HG03571 (cell line): ENCODE measurements at regions not wholly inside any gene's neighbourhood (a gene's known extent, or its start where the extent isn't known, plus 50 kb on each side); places are given as distances from the start of the nearest gene placed in this dataset.
"Not testable (repeated sequence)": the region's sequence is repeated elsewhere in the genome, so short reads cannot be mapped to it uniquely, and the experiment has no call there.

Experiments
- ATAC-seq: cut with Tn5 transposase; IDR thresholded peaks from one replicate; pipeline ENCODE4 v1.9.1; 2021; ENCODE audit not compliant: unreplicated experiment

DNA sequence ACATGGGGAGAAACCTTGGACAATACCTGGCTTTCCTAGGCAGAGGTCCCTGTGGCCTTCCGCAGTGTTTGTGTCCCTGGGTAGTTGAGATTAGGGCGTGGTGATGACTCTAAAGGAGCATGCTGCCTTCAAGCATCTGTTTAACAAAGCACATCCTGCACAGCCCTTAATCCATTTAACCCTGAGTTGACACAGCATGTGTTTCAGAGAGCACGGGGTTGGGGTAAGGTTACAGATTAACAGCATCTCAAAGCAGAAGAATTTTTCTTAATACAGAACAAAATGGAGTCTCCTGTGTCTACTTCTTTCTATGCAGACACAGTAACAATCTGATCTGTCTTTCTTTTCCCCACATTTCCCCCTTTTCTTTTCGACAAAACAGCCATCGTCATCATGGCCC, 244.7 kb upstream of the PRKCQ start:
- ATAC-seq, result not testable (repeated sequence)

DNA sequence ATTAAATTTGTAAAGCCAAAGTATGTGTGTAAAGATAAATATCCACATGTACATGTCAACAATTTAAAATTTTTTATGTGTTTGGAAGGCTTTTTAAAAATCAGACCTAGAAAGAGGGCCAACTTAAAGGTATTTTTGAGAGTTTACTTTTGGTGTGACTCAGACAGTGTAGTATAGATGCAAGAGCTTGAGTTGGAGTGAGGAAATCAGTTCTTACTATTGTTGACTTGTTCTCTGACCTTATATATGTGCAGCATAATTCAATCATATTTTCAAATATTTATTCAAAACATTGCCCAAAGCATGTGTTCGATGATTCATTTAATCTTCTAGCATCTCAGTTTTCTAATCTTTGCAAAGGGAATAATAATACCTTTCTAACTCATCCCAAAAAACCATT, 243.7 kb upstream of the PRKCQ start:
- no peak for ATAC-seq

DNA sequence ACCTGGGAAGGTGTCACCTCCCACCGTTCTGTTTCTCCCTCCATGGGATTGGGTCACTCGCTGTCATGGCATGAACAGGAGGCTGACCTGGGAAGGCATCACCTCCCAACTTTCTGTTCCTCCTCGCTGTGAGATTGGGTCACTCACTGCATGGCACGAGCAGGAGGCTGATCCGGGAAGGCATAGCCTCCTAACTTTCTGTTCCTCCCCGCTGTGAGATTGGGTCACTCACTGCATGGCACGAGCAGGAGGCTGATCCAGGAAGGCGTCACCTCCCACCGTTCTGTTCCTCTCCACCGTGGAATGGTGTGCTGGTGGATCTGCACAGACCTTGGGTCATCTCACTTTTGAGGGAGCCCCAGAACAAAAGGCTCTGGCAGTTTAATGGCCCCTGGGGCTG, 239.2 kb upstream of the PRKCQ start:
- ATAC-seq, result no peak

DNA sequence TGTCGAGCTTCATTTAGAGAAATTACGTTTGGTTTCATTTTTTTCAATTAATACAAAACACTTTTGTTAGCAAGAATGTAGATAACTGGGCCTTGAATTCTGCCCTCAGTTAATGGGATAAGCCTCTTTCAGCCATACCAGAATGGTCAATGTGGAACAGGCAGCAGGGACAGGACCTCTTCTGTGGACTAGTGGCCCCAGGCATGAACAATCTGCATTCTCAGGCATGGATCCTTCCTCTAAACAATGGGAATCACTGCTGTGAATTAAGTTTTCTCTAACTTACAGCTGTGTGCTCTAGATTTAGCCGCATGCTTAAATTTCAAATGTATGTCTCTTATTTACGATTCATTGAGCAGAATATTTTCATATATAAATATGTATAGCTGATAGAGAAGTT, 237.7 kb upstream of the PRKCQ start:
- ATAC-seq, result no peak

DNA sequence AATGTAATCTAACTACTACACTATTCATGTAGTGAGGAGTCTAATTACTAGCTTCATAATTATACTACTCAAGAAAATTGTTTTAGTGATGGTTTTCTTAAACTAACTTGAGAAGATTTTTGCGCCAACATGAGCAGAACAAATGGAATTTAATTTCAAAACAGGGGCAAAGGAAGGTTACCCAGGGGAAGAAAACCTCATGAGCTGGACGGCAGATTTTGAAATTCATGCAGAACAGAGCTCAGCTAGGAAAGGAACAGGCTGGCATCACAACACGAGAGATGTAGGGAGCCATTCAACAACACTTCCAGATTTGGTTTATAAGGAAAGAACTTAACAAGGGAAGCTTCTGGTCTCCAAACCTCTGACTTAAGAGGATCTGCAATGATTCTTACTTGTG, 235.3 kb upstream of the PRKCQ start:
- ATAC-seq, result no peak

DNA sequence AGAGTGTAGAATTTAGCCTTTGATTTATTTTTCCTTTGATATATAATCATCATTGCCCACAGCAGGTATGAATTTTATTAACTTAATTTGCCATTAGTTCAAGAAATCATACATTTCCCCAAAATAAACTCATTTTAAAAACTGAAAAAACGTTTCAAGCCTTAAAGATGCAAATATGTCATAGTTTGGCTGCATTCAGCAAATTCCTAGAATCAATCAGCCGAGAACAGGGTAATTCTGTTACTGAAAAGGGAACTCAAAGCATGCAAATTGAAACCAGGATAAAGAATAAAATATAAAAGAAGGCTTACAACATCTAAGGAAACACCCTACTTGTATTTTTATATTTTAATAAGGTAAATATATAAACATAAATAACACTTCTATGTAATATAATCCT, 233.8 kb upstream of the PRKCQ start:
- ATAC-seq, result no peak

DNA sequence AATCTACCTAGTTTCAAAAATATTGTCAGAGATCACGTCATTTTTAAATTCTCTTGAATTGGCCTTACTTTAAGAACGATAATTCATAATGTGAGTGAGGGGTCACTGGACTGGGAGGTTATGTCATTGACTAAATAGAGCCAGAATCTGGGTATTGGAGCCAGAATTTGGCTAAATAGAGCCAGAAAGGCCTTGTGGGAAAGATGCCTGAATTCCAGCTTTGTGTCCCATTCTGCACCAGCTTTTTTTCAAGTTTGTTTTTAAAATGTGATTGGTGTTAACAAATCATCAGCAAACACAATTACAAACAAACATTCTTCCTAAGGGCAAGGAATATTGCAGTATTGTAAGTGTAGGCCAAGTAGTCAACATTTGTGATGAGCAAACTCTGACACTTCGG, 233.2 kb upstream of the PRKCQ start:
- ATAC-seq, result no peak

DNA sequence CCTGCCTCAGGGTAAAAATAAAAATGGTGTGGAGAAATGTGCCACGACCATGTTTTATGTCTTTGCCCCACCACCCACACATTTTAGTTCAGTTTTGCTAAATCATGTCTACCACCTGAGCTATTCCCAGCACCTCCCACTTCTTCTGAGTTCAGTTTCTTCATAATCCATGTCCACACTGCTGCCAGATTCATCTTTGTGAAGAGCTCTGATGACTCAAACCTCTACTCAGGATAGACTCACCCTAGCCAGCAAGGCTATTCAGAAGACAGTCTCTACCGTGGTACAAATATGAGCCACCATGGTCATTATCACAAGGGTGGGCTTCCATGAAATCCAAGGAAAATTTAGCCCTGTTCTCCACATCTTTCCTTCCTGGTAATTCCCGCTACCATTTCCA, 231.1 kb upstream of the PRKCQ start:
- ATAC-seq, result no peak

DNA sequence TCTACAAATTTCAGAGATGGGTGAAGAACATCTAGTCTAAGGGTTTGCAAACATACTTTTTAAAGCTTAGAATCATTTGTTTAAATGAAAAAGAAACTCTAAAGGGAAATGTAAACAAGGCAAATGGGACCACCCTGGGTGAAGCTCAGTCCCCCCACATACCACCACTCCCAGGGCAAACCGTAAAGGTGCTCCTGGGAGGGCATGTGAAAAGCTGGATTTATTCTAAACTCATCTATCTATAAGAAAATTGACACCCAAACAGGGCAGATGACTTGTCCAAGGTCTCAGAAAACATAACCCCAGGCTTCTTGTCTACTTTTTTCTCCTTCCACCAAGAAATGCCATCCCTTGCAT, 223.3 kb upstream of the PRKCQ start:
- no peak for ATAC-seq

DNA sequence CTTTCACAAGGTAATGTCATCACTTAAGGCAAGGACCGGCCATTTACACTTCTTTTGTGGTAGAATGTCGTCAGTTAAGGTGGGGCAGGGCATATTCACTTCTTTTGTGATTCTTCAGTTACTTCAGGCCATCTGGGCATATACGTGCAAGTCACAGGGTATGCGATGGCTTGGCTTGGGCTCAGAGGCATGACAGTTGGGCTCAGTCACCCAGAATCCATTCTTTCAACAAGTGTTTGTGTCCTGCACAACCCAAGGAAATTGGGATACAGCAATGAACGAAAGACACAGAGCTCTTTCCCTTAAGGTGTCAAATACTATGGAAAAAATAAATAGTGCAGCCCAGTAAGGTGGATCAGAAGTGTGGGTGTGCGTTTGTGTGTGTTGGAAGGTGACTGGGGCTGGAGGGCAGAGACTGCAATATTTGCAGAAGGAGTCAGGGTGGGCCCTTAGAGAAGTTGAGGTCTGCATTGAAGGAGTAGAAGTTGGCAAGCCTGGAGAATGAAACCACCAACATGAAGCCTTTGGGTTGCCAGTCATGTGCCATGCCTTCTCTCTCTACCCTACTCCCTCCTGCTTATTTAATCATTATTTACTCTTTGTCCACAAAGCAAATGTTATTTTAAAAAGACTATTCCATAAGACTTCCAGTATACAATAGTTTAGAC, 222.8 kb upstream of the PRKCQ start:
- no peak for ATAC-seq

DNA sequence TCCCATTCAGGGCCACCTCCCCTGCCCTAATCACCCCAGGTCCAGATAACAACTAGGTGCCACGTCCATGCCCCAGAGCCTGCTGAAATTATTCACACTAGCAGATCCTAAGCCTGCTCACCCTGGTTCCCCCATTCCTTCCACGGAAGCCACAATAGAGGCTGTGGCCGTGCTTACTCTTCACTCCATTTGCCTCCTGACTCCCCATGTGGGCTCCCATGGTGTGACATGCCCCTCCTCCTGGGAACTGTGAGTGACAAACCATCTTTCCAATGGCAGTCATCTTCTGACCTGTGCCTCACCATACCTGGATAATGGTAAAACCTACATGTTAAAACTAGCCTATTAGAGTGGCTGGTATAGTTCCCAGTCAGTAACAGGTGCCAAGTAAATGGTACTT, 216.2 kb upstream of the PRKCQ start:
- no peak for ATAC-seq

DNA sequence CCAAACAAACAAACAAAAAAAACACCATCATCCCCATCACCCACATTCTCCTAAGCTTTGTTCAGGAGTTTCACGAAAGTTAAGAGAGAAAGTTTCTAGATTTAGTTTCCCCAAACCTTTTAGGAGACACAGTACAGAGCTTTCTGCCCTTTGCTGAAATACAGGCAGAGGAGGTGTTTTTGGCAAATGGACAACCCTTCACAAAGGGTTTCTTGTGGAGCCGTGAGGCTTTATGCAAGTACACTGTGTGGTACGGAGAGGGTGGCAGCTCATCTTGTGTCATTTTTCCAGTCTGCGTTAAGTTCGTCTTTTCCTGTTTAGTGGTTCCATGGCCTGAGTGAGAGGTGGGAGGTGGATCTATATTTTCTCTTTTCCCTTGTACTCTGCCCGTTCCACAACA, 215.5 kb upstream of the PRKCQ start:
- ATAC-seq, result no peak

DNA sequence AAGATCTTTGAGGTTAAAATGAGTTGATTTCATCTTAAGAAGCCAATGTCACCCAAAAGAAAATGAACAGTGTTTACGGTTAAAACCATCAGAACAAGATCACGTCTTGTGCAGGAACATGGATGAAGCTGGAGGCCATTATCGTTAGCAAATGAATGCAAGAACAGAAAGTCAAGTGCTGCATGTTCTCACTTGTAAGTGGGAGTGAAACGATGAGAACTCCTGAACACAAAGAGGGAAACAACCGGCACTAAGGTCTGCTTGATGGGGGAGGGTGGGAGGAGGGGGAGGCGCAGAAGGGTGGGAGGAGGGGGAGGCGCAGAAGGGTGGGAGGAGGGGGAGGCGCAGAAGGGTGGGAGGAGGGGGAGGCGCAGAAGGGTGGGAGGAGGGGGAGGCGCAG, 214.8 kb upstream of the PRKCQ start:
- not testable (repeated sequence) for ATAC-seq

DNA sequence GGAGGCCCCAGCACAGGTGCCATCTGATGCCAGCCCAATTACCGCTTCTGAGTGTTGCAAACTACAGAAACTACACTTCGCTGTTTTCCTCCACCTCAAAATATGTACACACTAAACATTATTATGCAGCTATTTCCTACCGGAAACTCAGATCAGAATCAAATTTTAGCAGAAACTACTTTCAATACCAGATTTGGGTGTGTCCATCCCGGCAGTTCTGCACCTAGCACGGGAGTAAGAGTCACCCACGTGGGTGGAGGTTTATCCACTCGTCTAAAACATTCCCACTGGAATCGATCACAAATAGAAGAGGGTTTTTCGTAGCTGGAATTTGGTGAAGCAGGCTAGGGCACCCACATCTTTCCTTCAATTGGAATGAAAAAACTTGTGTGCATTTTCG, 214.4 kb upstream of the PRKCQ start:
- no peak for ATAC-seq

DNA sequence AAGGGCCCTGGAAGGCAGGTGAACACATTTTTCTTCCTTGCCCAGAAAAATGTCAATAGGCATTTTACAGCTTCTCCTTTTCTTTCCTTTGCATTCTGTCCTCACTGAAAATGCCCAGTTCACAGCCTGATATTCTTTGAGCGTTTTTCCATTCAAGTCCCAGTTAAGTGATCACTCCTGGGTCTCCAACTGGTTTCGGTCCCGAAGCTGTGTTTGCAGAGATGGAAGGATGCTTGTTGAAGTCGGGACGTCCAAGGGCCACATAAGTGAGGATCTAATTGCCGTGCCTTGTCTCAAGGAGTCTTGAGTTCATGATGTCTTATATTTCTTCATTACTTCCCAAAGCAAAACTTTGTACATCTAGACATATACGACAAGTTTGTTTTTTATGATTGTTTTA, 208.7 kb upstream of the PRKCQ start:
- no peak for ATAC-seq

DNA sequence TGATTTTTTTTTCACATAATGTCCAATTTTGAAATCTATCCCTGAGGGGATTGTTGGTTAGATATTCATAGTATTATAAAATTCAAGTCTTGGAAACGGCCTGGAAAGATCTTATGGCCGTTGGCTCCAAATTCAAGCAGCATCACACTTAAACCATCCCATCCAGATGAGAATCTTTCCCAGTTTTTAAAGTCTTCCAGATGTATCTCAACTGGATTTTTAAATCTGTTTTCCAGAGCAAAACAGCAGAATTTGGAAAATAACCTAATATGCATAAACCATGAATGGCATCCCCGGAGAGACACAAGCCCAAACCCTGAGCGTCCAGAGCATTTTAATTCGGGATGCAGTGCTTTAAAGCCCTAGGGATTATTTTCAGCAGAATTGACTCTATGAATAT, 208.2 kb upstream of the PRKCQ start:
- ATAC-seq, result no peak

DNA sequence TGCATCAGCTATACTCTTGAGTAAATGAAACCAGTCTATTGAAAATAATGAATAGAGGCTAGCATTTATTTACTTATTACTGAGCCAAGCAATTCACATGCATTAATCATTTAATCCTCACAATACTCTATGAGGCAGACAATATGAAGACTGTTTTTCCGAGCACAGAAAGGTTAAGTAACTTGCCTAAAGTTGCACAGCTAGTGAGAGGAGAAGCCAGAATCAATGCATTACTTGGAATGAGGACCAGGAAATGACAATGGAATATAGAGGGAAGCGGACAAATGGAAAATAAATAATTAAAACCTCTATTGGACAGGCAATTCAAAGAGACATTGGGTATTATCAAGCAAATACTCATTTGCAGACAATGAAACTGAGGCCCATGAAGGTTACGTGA, 207.6 kb upstream of the PRKCQ start:
- ATAC-seq, result no peak

DNA sequence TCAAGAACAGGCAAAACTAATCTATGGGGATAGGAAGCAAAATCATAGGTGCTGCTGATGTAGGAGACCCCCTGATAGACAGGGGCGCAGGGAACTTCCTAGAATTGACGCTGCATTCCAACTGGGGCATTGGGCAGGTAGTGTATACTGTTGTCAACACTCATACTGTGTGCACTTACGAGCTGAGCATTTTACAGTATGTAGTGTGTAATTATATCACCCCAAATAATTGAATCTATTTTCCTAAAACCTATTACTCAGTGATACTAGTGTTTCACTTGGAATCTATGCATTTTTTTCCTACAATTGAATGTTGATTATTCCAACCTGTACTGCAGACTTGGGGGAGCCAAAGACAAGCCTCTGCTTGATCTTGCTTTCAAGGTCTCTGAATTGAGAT, 207.0 kb upstream of the PRKCQ start:
- no peak for ATAC-seq

DNA sequence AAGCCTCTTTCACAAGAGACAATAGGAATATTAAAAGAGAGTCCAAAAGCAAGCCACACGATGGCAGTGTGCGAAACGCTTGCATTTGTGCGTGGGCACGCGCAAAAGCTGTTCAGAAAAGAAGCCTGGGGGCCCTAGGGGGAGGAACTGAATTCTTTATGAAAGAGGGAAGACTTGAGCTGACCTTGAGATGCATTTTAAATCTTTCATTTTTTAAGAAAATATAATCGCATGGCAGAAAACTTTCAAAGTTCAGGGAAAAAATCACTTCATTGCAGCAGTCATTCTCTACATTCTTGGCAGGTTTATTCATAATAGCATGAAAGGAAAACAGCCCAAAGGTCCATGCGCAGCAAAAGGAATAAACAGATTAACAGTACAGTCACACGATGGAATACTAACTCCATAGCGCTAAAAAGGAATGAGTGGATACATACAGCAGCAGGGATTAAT, 206.5 kb upstream of the PRKCQ start:
- no peak for ATAC-seq

DNA sequence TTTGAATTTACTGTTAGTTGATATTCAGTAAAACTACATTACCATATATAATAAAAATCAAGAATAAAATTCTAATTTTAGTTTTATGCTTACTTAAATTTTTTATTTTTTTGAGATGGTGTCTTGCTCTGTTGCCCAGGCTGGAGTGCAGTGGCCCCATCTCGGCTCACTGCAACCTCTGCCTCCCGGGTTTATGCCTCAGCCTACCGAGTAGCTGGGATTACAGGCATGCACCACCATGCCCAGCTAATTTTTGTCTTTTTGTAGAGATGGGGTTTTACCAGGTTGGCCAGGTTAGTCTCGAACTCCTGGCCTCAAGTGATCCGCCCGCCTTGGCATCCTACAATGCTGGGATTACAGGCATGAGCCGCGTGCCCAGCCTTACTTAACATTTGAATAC, 204.4 kb upstream of the PRKCQ start:
- ATAC-seq, result not testable (repeated sequence)

DNA sequence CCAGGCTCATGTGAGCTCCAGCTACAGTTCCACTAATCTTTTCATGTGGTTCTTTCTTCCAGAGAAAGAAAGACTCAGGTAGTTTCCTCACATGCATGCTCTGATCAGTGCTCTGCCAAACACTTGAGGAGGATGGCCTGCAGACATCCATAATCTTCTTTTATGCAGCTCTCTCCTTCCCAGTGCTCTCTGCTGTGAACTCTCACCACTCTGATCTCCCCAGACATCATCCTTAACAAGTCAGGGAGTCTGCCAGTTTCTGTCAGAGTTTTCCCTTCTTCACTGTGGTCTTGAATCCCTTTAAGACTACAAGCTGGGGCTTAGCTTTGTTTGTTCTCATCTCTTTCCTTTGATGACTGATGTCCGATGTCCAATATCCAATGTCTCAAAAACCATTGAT, 203.4 kb upstream of the PRKCQ start:
- ATAC-seq, result no peak

DNA sequence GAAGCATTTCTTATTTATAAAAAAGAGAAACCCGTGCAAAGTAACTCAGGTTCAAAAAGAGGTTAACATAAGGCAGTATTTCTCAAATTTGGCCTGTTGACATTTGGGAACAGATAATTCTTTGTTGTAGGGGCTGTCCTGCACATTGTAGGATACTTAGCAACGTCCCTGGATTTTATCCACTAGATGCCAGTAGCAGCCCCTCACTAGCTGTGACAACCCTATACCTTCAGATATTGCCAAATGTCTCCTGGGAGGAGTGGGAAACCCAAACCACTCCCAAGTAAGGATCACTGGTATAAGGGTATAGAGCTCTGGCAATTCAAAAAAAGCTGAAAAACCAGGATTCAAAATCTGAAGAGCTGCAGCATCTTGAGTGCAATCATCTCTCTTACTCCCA, 202.3 kb upstream of the PRKCQ start:
- ATAC-seq, result no peak

DNA sequence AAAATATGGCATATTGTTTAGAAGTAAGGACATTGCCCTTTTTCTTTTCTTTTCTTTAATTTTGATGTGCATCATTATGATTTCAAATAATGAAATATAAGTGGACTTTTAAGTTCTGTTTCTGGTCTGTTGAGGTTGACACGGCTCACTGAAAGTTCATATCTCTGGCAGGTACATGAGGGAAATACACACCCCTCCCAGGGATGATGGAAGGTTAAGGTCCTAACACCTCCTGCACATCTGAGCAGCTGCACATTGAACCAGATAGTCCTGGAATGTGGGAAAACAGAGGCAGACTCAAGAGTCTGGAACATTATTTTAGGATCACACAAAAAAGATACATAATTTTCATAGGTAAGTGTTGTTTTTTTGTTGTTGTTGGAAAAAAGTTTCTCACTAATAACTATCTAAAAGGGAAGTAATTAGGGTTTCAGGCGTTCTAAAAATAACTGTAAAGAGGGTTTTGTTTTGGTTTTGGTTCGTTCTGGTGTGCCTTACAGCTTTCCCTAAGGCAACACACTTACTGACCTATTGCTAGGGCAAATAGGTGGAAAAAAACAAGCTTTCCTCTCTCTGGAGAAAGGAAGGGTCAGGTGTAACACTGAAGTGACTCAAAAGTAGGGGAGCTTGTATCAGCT, 201.2 kb upstream of the PRKCQ start:
- peak; percentile 52 for ATAC-seq
